SH-SY5Y (cell line): ENCODE measurements at regions not wholly inside any gene's neighbourhood (a gene's known extent, or its start where the extent isn't known, plus 50 kb on each side); places are given as distances from the start of the nearest gene placed in this dataset.

Source experiments
- GATA2 ChIP-seq: IDR thresholded peaks from 2 replicates; pipeline ENCODE4 v1.6.1; 2011; ENCODE audit warnings: mild to moderate bottlenecking, low read depth, low read length
- GATA3 ChIP-seq: IDR thresholded peaks from 2 replicates; pipeline ENCODE4 v1.6.1; 2011; ENCODE audit warnings: low read depth, mild to moderate bottlenecking, low read length, moderate library complexity

- TF ChIP-seq GATA2 (no peak), GATA3 (no peak)
These were observed 275.7 kb upstream of the NAALADL2 start for GRCh38 chr3:174583396-174583795.
